ENCODE measurements at regions not wholly inside any gene's neighbourhood (a gene's known extent, or its start where the extent isn't known, plus 50 kb on each side); places are given as distances from the start of the nearest gene placed in this dataset.

- in situ Hi-C loops (cut with HindIII; ENCODE audit: low sequenced_read_pairs), result no loop called here
Observed at GRCh38 chr5:174607205-174607604, 117.2 kb upstream of the MSX2 start.

- in situ Hi-C loops (cut with HindIII; ENCODE audit: low sequenced_read_pairs), result no loop called here
Observed at GRCh38 chr5:174607916-174608315, 116.5 kb upstream of the MSX2 start.

DNA sequence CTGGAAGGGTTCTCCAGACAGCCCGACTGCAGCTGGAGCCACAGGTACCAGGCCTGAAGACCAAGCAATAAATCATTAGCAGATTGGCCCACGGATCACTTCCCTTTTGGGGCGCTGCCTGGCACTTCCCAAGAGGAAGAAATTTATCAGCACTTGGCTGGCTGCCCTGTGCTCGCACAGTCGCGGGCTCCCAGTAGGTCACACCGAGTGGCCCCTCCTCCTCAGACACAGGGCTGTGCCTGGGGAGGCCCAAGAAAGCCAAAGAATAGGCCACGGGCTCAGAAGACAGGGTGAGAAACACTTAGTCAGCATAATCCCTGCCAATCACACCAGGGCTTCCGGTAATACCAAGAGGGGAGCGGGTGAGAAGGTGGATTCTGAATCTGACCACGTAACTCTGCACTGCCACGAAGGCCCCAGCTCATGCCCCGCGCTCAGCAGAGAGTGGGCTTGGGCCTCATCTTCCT is 115.7 kb upstream of the MSX2 start:
- in situ Hi-C loops (cut with HindIII; ENCODE audit: low sequenced_read_pairs), result no loop called here

- in situ Hi-C loops (cut with HindIII; ENCODE audit: low sequenced_read_pairs), result no loop called here
Observed at GRCh38 chr5:174609116-174609515, 115.3 kb upstream of the MSX2 start.

DNA sequence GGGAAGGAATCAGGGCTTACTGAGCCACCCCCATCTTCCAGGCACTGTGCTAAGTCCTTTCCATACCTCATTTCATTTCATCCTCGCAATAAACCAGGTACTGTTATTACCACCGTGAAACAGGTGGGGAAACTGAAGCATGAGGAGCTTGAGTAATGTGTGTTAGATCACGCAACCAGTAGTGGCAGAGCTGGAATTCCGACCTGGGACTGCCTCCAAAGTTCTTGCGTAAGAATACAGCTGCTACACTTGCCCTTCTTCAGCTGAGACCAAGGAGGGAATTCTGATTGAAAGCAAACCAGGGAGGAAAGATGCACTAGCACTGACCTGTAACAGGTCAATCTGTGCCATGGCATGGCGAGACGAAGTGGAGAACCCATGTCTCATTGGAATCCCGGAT is 113.4 kb upstream of the MSX2 start:
- in situ Hi-C loops (cut with HindIII; ENCODE audit: low sequenced_read_pairs), result no loop called here

DNA sequence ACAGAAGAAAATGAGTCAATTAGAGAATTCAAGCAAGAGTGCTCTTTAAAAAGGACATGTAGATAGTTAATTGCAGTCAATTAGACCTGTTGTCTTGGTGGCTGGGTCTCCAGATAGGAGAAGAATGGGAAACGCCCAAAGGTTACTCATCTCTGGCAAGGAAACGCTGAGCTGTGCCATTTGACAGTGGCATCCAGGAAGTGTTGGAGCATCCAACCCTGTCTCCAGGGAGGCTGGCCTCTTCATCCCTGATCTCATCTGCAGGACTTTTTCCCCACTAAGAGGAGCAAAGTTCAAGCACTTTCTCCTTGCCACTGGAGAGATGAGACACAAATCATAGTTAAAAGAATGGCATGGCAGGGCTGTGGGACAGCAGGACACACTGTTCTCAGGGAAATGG is 111.7 kb upstream of the MSX2 start:
- in situ Hi-C loops (cut with HindIII; ENCODE audit: low sequenced_read_pairs), result no loop called here

DNA sequence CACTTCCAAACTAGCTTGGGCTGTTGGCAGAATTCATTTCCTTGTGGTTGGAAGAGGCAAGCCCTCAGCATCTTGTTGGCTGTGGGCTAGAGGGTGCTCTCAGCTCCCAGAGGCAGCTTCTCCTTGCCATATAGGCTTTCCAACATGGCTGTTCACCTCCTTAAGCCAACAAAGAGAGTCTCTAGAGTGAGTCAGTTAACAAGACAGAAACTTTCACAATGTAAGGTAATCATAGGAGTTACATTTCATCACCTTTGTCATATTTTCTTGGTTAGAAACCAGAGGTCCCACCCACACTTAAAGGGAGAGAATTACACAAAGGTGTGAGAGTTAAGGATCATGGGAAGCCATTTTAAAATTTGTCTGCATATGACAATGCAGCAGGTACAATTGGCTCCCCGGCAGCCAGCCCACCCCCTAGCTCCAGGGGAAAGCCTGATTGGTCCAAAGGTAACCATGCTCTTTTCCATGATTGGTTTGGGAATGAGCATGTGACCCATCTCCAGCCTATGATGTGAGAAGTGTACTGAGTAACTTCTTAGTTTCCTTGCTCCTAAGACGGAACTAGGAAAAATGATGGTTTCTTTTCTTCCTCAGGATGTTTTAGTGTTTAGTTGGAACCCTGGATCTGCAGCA is 109.8 kb upstream of the MSX2 start:
- in situ Hi-C loops (cut with HindIII; ENCODE audit: low sequenced_read_pairs), result no loop called here

- in situ Hi-C loops (cut with HindIII; ENCODE audit: low sequenced_read_pairs), result no loop called here
Observed at GRCh38 chr5:174616036-174616435, 108.3 kb upstream of the MSX2 start.

- in situ Hi-C loops (cut with HindIII; ENCODE audit: low sequenced_read_pairs), result no loop called here
Observed at GRCh38 chr5:174617285-174617684, 107.1 kb upstream of the MSX2 start.

GRCh38 chr5:174617910-174618309 is 106.5 kb upstream of the MSX2 start:
- in situ Hi-C loops (cut with HindIII; ENCODE audit: low sequenced_read_pairs), result no loop called here

GRCh38 chr5:174618589-174618988 is 105.8 kb upstream of the MSX2 start:
- in situ Hi-C loops (cut with HindIII; ENCODE audit: low sequenced_read_pairs), result no loop called here

DNA sequence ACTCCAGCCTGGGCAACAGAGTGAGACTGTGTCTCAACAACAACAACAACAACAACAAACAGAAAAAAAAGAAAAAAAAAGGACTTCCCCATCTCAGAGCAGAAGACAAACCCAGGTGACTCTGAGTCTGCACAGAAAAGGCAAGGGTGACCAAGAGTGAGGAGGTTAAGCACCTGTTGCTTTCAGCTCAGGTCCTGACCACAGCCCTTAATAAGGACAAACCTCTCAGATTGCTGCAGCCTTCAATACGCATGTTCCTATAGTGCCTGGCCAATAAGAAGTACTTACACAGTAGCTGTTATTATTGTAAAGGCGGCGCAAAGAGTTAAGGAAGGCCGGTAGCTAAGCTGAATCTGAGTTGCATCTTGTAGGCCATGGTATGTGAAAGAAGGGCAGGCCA is 102.3 kb upstream of the MSX2 start:
- in situ Hi-C loops (cut with HindIII; ENCODE audit: low sequenced_read_pairs), result no loop called here

DNA sequence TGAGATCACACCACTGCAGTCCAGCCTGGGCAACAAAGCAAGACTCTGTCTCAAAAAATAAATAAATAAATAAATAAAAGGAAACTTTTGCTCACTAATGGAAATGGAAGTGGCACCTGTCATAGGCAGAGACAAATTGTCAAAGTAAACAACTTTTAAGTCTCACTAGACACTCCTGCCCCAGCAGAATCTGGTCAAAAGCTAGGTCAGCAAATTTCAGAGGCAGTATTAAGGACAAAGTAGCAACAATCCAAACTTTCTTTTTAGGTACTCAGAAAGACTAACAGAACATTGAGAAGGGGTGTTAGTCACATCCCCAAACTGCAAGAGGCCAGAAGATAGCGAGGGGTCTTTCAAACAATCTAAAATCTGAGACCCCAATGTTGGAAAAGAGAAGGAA is 101.4 kb upstream of the MSX2 start:
- in situ Hi-C loops (cut with HindIII; ENCODE audit: low sequenced_read_pairs), result no loop called here

DNA sequence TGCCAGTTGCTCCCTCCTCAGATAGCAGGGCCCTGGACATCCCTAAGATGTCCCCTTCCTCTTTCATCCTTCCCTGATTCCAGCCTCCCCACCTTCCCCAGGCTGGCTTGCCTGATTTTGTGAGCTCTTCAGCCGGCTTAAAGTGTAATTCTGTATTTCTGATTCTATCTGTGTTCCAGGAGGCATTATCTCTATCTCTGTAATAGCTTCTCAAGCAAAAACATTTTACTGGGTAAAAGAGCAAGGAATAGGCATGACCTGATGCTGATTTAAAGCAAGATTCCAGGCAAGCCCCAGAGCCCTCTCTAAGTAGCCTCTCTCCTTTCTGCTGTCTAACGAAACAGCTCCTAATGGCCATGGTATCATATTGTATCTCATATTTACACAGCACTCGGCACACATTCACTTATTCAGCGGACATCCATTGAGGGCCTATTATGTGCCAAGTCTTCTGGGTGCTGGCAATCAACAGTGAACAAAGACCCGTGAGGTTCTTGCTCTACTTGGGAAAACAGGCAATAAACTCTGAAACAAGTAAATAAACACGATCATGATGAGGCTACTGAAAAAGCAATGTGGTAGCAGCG is 100.9 kb upstream of the MSX2 start:
- in situ Hi-C loops (cut with HindIII; ENCODE audit: low sequenced_read_pairs), result no loop called here

- in situ Hi-C loops (cut with HindIII; ENCODE audit: low sequenced_read_pairs), result no loop called here
Observed at GRCh38 chr5:174624733-174625522, 99.5 kb upstream of the MSX2 start.

DNA sequence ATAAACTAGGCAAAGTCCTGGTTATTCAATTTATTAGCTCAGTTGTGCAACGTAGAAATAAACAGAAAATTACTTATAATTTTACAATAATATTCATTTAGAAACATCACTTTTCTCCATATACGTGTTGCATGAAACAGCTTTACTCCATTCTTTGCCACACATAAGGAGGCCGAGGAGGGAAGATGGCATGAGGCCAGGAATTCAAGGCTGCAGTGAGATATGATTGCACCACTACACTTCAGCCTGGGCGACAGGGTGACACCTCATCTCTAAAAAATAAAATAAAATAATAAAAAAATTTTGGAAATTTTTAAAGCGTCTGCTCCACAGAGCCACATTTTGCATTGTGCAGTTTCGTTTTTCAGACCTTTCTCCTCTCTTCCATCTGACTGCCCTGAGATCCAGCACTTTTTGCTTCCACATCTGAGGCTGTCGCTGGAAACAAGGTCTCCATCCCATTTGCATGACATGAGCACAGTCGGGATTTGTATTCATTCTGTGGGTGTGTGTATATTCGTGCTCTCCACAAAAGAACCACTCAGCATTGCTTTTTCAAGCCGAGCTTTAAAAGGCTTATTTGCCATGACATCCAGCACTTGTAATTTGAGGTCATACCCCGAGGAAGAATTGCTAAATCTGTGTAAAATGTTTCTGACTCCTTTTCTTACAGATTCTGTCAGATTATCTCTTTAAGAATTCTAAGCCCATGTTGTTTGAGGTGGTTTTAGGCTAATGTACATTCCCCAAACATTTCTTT is 98.6 kb upstream of the MSX2 start:
- in situ Hi-C loops (cut with HindIII; ENCODE audit: low sequenced_read_pairs), result no loop called here

- in situ Hi-C loops (cut with HindIII; ENCODE audit: low sequenced_read_pairs), result no loop called here
Observed at GRCh38 chr5:174626369-174626920, 97.9 kb upstream of the MSX2 start.

GRCh38 chr5:174636094-174636493 is 88.3 kb upstream of the MSX2 start:
- in situ Hi-C loops (cut with HindIII; ENCODE audit: low sequenced_read_pairs), result no loop called here

GRCh38 chr5:174642816-174643405 is 81.5 kb upstream of the MSX2 start:
- in situ Hi-C loops (cut with HindIII; ENCODE audit: low sequenced_read_pairs), result no loop called here

- in situ Hi-C loops (cut with HindIII; ENCODE audit: low sequenced_read_pairs), result no loop called here
Observed at GRCh38 chr5:174644436-174644835, 79.9 kb upstream of the MSX2 start.

GRCh38 chr5:174644923-174645322 is 79.5 kb upstream of the MSX2 start:
- in situ Hi-C loops (cut with HindIII; ENCODE audit: low sequenced_read_pairs), result no loop called here

Data from DLD1 (cell line).